ENCODE measurements at regions not wholly inside any gene's neighbourhood (a gene's known extent, or its start where the extent isn't known, plus 50 kb on each side); places are given as distances from the start of the nearest gene placed in this dataset.

DNA sequence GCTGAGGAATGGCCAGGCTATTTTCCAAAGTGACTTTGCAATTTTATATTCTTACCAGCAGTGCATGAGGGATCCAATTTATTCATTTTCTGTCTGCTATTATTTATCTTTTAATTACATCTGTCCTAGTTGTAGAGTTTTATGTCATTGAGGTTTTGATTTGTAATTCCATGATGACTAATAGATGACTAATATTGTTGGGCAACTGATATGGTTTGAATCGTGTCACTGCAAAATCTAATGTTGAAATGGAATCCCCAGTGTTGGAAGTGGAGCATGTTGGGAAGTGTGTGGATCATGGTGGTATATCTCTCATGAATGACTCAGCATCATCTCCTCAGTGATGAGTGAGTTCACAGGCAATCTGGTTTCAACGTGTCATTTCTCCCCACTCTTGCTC lies 201.5 kb downstream of the TBX22 start:
- no peak for TF ChIP-seq POLR2A (IDR thresholded peaks at IDR 0.05)
- TF ChIP-seq, protein P1, sequence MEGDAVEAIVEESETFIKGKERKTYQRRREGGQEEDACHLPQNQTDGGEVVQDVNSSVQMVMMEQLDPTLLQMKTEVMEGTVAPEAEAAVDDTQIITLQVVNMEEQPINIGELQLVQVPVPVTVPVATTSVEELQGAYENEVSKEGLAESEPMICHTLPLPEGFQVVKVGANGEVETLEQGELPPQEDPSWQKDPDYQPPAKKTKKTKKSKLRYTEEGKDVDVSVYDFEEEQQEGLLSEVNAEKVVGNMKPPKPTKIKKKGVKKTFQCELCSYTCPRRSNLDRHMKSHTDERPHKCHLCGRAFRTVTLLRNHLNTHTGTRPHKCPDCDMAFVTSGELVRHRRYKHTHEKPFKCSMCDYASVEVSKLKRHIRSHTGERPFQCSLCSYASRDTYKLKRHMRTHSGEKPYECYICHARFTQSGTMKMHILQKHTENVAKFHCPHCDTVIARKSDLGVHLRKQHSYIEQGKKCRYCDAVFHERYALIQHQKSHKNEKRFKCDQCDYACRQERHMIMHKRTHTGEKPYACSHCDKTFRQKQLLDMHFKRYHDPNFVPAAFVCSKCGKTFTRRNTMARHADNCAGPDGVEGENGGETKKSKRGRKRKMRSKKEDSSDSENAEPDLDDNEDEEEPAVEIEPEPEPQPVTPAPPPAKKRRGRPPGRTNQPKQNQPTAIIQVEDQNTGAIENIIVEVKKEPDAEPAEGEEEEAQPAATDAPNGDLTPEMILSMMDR (IDR thresholded peaks at IDR 0.05): no peak
